GM06990 (cell line): ENCODE measurements at regions not wholly inside any gene's neighbourhood (a gene's known extent, or its start where the extent isn't known, plus 50 kb on each side); places are given as distances from the start of the nearest gene placed in this dataset.

Experiments
- DNase-seq: peaks from one replicate; pipeline ENCODE4 v3.0.0-alpha.2; 2011; ENCODE audit not compliant: insufficient read length; ENCODE audit errors: extremely low read depth
- H3K27me3 ChIP-seq: replicated peaks from 2 replicates; pipeline ENCODE4 v1.6.0; 2011; ENCODE audit warnings: low read length; ENCODE audit not compliant: control insufficient read depth, insufficient read depth
- H3K36me3 ChIP-seq: 2 replicates; pipeline ENCODE4 v1.5.1; 2011; ENCODE audit warnings: low read length; ENCODE audit not compliant: control insufficient read depth, insufficient read depth
- H3K4me3 ChIP-seq: replicated peaks from 2 replicates; pipeline ENCODE4 v1.5.1; 2011; ENCODE audit warnings: low read depth, mild to moderate bottlenecking, control low read depth, low read length
- CTCF ChIP-seq: IDR thresholded peaks from 2 replicates; pipeline ENCODE4 v1.5.1; 2011; ENCODE audit warnings: low read length, control low read depth, mild to moderate bottlenecking, inconsistent platforms; ENCODE audit not compliant: insufficient read depth, poor library complexity, severe bottlenecking

GRCh38 chr17:36861531-36861930 is 75.7 kb upstream of the LHX1 start:
- Histone ChIP-seq H3K36me3 (no peaks in the 10 kb centered on the region), H3K4me3 (no peak overlapping the region), H3K27me3 (no peaks in the 10 kb centered on the region; the same call in 1 of the 2 replicates)
- no peak for DNase-seq
- TF ChIP-seq CTCF: no peak

GRCh38 chr17:36862116-36862920 is 75.0 kb upstream of the LHX1 start:
- Histone ChIP-seq H3K27me3 (no peaks in the 10 kb centered on the region; the same call in 1 of the 2 replicates), H3K36me3 (no peaks in the 10 kb centered on the region), H3K4me3 (no peak overlapping the region)
- no peak for TF ChIP-seq CTCF
- no peak for DNase-seq

GRCh38 chr17:36863131-36863530 is 74.1 kb upstream of the LHX1 start:
- no peak for TF ChIP-seq CTCF
- DNase-seq: no peak
- H3K27me3 ChIP-seq: no peaks in the 10 kb centered on the region; the same call in 1 of the 2 replicates
- no peaks in the 10 kb centered on the region for H3K36me3 ChIP-seq
- no peak overlapping the region for H3K4me3 ChIP-seq

GRCh38 chr17:36863676-36864612 is 73.3 kb upstream of the LHX1 start:
- DNase-seq: no peak
- TF ChIP-seq CTCF: no peak

GRCh38 chr17:36864827-36865430 is 72.3 kb upstream of the LHX1 start:
- no peaks in the 10 kb centered on the region for H3K36me3 ChIP-seq
- no peak for DNase-seq
- no peak for TF ChIP-seq CTCF
- H3K27me3 ChIP-seq: no peaks in the 10 kb centered on the region; the same call in 1 of the 2 replicates
- H3K4me3 ChIP-seq: no peak overlapping the region

More at GRCh38 chr17:36863676-36864612, 73.3 kb upstream of the LHX1 start:
- Histone ChIP-seq H3K27me3 (no peaks in the 10 kb centered on the region; the same call in 1 of the 2 replicates), H3K4me3 (no peak overlapping the region), H3K36me3 (no peaks in the 10 kb centered on the region)
